A204.1 (cell line): ENCODE measurements at regions not wholly inside any gene's neighbourhood (a gene's known extent, or its start where the extent isn't known, plus 50 kb on each side); places are given as distances from the start of the nearest gene placed in this dataset.
"Not testable (repeated sequence)": the region's sequence is repeated elsewhere in the genome, so short reads cannot be mapped to it uniquely, and the experiment has no call there.

ENCODE experiments used
- FAIRE-seq: peaks from 2 replicates; lab custom pipeline; 2012; peaks lifted over from hg19 to GRCh38; lab: Jason Lieb, UNC

DNA sequence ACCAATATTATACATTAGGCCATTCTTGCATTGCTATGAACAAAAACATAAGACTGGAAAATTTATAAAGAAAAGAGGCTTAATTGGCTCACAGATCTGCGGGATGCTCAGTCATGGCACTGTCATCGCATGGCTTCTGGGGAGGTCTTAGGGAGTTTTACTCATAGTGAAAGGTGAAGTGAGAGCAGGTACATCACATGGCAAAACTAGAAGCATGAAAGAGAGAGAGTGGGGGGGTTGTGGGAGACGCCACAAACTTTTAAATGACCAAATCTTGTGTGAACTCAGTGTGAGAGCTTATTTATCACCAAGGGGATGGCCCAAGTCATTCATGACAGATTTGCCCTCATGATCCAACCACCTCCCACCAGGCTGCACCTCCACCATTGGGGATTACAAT, 398.3 kb upstream of the EDIL3 start:
- no peak for FAIRE-seq

DNA sequence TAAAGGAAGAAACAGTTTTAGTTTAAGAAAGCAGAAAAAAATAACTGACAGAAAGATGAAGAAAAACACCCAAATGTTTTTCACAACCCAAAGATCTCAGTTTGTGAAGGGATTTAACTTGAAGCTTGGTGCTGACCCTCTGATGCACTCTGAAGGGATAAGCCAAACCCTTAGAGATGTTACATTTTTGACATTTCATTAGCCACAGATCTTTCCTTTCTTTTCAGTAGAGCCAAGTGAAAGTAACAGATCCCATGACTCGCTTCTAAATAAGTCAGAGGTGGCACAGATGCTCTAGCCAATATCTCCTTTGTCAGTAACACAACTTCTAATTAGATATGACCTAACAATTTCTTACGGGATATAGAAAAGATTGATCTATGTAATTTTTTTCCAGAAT, 394.5 kb upstream of the EDIL3 start:
- no peak for FAIRE-seq

DNA sequence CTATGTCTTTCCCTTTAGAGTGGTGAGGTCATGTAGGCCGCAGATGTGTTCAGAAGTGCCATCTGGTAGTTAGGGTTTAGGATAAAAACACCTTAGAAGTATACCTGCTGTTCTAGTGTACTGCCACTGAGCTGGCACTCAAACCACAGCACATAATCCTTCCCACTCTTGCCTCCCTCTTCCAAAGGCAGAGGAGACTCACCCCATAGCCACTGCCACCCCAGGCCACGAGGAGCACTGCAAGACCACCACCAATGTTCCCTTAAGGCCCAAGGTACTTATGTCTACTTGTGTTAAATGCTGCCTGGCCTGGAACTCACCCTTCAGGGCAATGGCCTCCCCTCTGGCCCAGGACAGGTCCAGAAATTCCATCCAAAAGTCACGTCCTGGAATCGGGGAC, 379.5 kb upstream of the EDIL3 start:
- FAIRE-seq = no peak

DNA sequence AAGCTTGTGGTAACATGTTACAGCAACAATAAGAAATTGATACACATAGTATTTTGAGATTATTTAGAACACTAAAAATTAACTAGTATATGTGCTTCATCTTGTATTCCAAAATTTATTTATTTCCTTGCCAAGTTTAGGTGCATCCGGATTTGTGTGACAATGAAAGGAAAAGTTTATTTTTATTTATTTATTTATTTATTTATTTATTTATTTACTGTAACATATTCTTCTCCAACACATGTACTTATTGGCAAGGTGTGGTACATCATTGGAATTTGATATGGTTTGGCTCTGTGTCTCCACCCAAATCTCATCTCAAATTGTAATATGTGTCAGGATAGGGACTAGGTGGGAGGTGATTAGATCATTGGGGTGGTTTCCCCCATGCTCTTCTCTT, 373.3 kb upstream of the EDIL3 start:
- no peak for FAIRE-seq

DNA sequence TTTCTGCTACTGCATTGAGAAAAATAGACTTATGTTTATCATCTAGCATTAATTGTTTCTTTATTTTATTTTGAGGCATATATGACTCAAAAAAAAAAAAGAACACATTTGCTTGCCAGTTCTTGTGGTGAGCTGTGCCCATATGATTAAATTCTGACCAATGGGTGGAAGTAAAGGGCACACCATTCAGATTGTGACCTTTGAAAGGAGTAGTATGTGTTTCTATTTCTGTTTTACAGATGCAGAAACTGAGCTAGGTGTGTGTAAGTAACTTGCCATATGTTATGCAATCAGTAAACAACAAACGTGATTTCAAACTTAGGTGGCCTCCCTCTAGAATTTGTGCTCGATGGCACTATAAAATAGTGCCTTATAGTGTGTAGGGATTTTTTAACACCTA, 368.1 kb upstream of the EDIL3 start:
- FAIRE-seq = no peak

DNA sequence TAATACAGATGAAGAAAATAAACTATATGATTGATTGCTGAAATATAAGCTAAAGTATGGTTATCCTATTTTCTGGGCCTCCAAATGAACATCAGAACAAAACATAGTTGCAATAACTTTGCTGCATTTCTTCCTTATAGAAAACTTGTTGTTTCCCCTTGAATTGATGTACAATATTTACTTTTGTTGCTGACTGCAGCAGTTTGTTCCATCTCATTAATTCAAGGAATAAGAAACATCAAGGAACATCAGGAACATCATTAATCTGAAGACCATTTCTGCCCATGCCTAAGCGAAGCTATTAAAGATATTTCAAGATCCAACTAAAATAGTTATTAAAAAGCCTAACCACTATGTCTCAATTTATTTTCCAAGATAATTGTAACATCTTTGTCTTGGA, 363.6 kb upstream of the EDIL3 start:
- no peak for FAIRE-seq

DNA sequence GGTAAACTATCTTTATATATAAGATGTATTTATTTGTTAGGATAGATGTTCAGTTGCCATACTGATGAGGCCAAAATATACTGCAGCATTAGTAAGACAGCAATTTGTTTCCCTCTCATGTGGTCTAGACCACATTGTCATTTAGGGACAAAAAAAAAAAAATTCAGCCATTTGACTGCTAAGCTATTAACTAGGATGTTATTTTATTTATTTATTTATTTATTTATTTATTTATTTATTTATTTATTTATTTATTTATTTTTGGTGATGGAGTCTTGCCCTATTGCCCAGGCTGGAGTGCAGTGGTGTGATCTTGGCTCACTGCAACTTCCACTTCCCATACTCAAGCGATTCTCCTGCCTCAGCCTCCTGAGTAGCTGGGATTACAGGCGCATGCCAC, 361.6 kb upstream of the EDIL3 start:
- FAIRE-seq = not testable (repeated sequence)

DNA sequence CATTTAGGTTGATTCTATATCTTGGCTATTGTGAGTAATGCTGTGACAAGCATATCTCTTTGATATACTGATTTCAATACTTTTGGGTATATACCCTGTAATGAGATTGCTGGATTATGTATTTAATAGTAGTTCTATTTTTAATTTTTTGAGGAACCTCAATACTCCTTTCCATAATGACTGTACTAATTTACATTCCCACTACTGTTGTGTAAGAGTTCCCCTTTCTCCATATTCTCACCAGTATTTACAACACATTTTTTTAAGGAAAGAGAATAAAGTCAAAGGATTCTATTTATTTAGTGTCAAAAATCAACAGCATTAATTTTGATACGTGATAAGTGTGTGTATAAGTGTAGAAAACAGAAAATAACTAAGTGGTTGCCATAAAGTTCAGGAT, 356.4 kb upstream of the EDIL3 start:
- FAIRE-seq = no peak

DNA sequence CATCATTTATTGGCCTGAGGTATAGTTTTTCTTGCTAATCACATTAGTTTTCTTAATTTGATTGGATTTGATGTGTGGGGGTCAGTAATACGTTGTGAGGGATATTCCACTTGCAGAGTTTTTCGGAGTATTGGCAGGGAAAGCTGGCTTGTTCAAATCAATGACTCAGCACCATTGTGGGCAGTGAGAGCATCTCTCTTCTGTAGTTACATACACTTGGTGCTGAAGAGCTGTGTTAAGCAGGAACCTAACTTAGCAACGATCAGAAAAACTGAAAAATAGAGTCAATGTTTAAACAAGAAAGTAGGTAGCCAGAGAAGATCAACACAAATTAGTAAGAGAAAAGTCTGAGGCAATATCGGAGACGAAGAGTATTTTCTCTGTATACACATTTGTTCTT, 344.6 kb upstream of the EDIL3 start:
- no peak for FAIRE-seq

DNA sequence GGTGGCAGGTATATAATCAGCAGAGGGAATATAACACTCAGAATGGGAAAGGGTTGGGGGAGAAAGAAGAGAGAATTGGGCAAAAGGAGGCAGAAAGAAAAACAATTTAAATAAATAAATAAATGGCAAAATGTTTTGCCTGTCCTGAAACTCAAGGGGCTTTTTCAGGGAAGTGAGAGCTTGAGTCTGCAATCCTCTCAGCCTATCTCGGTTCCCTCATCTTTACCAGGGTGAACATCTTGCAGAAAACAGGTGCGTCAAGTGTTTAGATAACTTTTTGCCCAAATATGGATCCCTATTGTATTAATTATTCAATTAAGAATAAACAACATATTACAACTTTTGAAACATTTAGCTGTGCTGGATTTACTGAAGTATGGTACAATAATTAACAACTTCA, 343.0 kb upstream of the EDIL3 start:
- FAIRE-seq = no peak

DNA sequence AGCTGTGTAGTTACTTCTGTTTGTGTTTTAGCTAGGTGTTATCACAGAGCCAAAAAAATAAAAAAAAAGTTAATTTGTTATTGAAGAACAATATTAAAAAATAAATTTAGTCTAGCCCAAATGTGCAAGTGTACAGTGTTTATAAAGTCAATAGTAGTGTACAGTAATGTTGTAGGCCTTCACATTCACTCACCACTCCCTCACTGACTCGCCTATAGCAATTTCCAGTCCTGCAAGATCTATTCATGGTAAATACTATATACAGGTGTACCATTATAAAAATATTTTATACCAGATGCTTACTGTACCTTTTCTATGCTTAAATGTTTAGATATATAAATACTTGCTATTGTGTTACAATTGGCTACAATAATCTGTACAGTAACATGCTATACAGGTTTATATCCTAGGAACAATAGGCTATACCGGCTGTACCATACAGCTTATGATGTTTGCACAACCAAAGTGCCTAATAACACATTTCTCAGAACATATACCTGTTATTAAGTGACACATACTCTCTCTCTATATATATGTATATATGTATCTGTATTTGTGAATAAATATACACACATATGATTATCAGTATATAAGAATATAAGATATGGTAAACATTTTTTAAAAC, 341.4 kb upstream of the EDIL3 start:
- FAIRE-seq = no peak

DNA sequence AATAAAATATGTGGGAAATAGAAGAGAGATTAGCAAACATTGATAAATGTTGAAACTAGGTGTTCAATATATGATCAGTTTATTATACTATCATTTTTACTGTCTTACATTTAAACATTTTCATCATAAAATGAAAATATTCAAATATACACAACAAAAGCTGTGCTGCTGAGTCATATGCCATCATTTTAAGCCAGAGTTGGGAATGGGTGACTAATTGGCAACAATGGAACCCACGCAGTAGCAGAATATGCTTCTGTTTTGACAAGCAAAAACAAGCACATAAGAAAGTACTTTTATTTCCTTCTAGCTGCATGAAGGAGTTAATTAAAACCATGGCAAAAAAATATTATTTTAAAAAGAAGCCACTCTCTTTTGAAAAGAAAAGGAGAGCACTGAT, 340.0 kb upstream of the EDIL3 start:
- no peak for FAIRE-seq

DNA sequence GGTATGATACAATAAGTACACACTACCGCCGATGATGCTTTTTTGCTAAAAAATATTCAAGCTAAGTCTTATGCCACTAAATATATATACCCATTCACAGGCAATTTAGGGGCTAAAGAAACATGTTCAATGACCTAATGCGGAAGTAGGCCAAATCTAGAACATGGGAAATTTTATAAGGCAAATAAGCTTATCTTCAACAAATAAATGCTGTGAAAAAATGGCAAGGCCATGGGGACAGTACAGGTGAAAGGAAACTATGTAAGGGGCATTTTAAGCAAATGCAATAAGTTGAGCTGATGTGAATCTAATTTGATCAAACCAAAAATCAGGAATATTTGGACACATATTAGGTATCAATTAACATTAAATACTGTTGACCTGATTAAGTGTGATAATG, 339.5 kb upstream of the EDIL3 start:
- no peak for FAIRE-seq

DNA sequence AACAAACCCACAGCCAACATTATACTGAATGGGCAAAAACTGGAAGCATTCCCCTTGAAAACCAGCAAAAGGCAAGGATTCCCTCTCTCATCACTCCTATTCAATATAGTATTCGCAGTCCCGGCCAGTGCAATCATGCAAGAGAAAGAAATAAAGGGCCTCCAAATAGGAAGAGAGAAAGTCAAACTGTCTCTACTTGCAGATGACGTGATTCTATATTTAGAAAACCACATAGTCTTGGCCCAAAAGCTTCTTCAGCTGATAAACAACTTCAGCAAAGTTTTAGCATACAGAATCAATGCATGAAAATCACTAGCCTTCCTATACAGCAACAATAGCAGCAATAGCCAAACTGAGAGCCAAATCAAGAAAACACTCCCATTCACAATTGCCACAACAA, 333.7 kb upstream of the EDIL3 start:
- no peak for FAIRE-seq

DNA sequence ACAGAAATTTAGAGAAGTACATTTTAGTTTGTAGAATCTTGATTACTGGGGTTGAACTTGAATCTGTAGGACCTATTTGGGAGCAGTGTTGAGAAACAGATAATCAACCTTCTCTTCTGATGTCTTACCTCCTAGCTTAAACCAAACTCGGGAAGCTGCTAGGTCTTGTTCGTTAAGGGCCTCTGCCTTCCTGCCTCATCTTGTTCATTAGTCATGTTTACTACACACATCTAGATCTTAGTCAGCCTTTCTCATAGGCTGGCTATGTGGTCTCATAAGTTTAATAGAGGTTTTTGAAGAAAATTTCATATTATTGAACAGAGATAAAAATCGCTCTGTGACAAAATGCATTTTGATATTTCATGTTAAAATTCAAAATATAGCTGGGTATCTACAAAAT, 331.0 kb upstream of the EDIL3 start:
- no peak for FAIRE-seq

DNA sequence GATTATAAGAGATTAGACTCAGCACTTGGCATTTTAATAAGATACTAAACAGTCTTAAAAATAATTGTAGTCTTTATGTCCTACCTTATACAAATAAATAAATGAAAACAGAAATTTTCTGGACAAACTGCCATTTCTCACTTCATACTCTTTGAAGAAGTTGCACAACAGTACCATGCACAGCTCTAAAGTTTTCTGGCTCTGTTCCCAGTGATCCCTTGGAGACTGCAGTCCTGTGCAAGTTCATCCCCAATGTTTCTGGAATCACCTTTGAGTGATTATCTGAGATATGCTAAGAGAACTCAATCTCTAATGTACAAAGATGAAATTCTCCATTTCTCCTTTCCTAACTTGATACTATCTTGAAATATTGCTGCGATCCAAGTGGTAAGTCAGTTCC, 330.4 kb upstream of the EDIL3 start:
- FAIRE-seq = no peak

DNA sequence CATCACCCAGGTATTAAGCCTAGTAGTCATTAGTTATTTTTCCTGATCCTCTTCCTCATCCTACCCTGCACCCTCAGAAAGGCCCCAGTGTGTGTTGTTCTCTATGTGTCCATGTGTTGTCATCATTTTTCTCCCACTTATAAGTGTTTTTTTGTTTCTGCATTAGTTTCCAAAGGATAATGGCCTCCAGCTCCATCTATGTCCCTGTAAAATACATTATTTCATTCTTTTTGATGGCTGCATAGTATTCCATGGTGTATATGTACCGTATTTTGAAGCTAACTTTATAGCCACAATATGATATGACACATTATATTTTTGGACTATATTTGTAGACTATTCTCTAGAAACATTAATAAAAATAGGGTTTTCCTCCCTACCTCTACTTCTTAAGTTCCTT, 324.4 kb upstream of the EDIL3 start:
- no peak for FAIRE-seq

DNA sequence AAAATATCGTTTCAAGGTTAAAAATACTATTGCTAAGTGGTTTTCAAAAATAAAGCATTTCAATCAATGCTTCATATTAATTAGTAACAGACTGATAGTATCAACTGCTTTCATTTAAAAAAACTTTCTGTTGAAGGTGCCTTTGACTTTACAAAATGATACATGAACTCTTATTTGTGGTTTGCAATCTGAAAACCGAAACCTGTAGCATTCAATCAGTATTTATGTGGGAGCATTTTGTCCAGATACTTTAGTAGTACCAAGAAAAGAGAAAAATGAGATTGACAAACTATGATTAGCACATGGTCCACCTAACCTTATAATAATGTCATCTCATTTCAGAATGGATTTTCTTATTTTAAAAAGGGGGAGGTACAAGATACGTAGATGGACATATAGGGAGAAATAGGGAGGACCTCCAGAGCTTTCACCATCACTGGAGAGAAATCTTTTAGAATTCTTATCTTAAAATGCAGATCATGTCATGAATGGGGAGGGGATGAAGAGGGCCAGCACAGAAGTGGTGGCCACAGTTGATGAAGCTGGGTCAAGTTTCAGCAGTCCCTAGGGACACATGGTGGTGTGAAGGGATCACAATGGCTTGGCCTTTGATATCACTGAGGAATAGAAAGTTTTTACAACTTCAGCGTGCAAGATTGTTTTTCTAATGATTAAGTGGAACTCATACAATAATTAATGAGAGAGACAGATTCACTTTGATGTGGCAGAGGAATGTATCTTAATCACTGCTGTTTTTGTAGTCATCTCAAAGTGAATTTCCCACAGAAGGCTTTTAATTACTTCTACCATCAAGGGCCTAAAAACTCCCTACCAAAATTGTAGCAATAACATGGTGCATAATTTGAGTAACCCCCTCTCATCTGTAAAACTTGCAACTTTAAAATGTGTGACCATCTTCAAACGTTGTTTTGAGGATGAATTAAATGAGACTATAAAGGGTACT, 322.3 kb upstream of the EDIL3 start:
- no peak for FAIRE-seq

DNA sequence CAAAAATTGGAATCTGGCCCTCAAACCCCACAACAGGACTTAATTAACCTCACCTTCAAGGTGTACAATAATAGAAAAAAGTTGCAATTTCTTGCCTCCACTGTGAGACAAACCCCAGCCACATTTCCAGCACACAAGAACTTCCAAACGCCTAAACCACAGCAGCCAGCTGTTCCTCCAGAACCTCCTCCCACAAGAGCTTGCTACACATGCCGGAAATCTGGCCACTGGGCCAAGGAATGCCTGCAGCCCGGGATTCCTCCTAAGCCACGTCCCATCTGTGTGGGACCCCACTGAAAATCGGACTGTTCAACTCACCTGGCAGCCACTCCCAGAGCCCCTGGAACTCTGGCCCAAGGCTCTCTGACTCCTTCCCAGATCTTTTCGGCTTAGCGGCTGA, 315.9 kb upstream of the EDIL3 start:
- FAIRE-seq = not testable (repeated sequence)

DNA sequence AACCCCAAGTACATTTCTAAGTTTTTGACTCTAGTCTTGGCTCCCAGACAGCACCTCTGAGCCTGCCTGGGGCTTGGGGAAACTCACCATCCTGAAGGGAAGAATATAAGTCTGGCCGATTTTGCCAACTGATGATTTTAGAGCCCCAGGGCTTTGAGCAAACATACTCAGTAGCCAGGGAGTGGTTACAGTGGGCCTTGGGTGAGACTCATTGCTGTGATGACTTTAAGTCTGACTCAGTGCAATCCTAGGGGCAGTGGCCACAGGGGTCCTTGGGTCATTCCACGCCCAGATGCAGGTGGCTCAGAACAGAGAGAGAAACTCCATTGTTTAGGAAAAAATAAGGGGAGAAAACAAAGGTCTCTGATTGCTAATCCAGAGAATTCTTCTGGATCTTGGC, 312.0 kb upstream of the EDIL3 start:
- no peak for FAIRE-seq

DNA sequence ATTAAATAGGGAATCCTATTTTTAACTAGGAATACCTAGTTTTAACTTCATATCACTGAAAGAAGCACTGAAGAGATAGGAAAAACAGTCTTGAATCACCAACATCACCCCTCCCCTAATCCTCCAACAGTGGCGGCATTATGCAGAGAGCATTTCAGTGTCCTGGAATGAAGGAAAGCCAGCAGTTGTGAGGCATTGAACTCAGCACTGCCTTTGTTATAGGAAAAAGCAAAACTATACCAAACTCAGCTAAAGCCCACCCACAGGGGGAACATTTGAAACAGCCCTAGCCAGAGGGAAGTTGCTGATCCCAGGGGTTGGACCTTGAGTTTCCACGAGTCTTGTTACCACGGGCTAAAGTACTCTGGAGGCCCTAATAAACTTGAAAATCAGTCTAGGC, 310.6 kb upstream of the EDIL3 start:
- no peak for FAIRE-seq

DNA sequence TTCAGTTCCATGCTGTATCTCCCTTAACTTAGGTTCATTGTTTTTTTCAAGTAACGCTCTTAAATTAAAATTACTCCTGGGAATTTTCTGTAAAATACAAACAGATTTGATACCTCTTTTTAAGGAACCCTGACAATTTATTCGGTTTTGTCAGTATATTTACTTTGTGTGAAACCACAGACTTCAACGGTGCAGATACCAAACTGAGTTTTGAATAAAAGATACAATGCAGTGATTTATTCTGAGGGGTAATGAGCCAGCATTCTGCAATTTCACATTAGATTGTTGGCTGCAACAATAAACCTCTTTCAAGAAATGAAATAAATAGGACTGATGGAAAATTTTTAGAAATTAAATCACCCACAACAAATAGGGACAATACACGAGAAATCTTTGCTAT, 308.6 kb upstream of the EDIL3 start:
- no peak for FAIRE-seq

DNA sequence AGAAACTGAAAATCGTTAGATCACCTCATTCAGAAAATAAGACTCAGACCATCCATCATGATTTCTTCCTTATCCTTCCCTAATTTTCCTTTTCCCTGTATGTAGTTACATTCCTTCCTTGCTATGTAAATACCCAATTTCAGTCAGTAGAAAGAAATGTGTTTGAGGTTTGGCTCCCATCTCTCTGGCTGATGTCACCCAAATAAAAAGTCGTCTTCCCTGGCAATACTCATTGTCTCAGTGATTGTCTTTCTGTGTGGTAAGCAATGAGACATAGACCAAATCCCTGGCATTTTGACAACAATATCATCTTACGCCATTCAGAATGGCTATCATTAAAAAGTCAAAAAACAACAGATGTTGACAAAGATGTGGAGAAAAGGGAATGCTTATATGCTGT, 303.9 kb upstream of the EDIL3 start:
- FAIRE-seq = no peak
